ENCODE measurements at regions not wholly inside any gene's neighbourhood (a gene's known extent, or its start where the extent isn't known, plus 50 kb on each side); places are given as distances from the start of the nearest gene placed in this dataset.

DNA sequence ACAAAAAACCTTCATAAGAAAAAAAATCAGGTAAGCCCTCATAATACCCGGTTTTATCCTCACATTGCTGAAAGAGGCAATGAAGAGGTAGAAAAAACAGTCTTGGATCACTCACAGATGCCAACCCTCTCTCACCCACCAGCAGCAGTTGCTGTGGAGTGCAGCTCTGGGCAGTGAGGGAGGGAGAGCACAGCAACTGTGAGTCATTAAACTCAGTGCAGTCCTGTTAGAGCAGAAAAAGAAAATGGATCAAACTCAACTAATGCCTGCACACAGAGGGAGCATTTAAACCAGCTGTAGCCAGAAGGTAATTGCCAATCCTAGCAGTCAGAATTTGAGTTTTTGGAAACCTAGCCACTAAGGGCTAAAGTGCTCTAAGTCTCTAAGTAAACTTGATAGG, 1050.6 kb upstream of the ALCAM start:
- TF ChIP-seq, protein P1, sequence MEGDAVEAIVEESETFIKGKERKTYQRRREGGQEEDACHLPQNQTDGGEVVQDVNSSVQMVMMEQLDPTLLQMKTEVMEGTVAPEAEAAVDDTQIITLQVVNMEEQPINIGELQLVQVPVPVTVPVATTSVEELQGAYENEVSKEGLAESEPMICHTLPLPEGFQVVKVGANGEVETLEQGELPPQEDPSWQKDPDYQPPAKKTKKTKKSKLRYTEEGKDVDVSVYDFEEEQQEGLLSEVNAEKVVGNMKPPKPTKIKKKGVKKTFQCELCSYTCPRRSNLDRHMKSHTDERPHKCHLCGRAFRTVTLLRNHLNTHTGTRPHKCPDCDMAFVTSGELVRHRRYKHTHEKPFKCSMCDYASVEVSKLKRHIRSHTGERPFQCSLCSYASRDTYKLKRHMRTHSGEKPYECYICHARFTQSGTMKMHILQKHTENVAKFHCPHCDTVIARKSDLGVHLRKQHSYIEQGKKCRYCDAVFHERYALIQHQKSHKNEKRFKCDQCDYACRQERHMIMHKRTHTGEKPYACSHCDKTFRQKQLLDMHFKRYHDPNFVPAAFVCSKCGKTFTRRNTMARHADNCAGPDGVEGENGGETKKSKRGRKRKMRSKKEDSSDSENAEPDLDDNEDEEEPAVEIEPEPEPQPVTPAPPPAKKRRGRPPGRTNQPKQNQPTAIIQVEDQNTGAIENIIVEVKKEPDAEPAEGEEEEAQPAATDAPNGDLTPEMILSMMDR (IDR thresholded peaks at IDR 0.05; ENCODE audit: low read depth, low read length) = no peak
- TF ChIP-seq MYC (IDR thresholded peaks at IDR 0.05; ENCODE audit: low read depth, low read length) (no peak), POLR2A (IDR thresholded peaks at IDR 0.05; ENCODE audit: extremely low read depth, insufficient read length) (no peak)

Data from NB4 (cell line).